Thymus (tissue), 11 donors: ENCODE measurements at regions not wholly inside any gene's neighbourhood (a gene's known extent, or its start where the extent isn't known, plus 50 kb on each side); places are given as distances from the start of the nearest gene placed in this dataset.

Experiments
- DNase-seq, 9 donors: peaks; one replicate each; pipeline ENCODE4 v3.0.0-alpha.2; 2013; ENCODE audit warnings: low spot score in 9 of 9, low read depth in 6 of 9, missing footprints in 1 of 9
- H3K27ac ChIP-seq, 2 donors: one replicate each; pipeline ENCODE4 v1.5.1; 2013; ENCODE audit warnings: control low read depth in 1 of 2, low read depth in 1 of 2, low read length in 1 of 2, mild to moderate bottlenecking in 1 of 2, moderate library complexity in 1 of 2
- H3K27me3 ChIP-seq, 2 donors: one replicate each; pipeline ENCODE4 v1.5.1; 2013; ENCODE audit warnings: low read length in 1 of 2; ENCODE audit not compliant: control insufficient read depth in 2 of 2, insufficient read depth in 1 of 2
- H3K36me3 ChIP-seq, 2 donors: one replicate each; pipeline ENCODE4 v1.5.1; 2013; ENCODE audit warnings: low read length in 1 of 2, mild to moderate bottlenecking in 1 of 2, moderate library complexity in 1 of 2; ENCODE audit not compliant: control insufficient read depth in 2 of 2, insufficient read depth in 2 of 2
- H3K4me1 ChIP-seq, 2 donors: one replicate each; pipeline ENCODE4 v1.5.1; 2013; ENCODE audit warnings: low read length in 2 of 2; ENCODE audit not compliant: control insufficient read depth in 2 of 2, insufficient read depth in 2 of 2
- H3K4me3 ChIP-seq, 2 donors: one replicate each; pipeline ENCODE4 v1.5.1; 2013; ENCODE audit warnings: low read length in 2 of 2, control low read depth in 1 of 2, mild to moderate bottlenecking in 1 of 2
- H3K9me3 ChIP-seq, 2 donors: one replicate each; pipeline ENCODE4 v1.5.1; 2013; ENCODE audit warnings: low read length in 1 of 2, mild to moderate bottlenecking in 1 of 2; ENCODE audit not compliant: control insufficient read depth in 2 of 2, insufficient read depth in 1 of 2
- WGBS: extraction: QIAGEN DNeasy Blood & Tissue Kit; methylation state at CpG from one replicate; pipeline ENCODE4 v1.1.7; 2013; 5-methylcytosine and 5-hydroxymethylcytosine counted together
- donor health status: healthy.

DNA sequence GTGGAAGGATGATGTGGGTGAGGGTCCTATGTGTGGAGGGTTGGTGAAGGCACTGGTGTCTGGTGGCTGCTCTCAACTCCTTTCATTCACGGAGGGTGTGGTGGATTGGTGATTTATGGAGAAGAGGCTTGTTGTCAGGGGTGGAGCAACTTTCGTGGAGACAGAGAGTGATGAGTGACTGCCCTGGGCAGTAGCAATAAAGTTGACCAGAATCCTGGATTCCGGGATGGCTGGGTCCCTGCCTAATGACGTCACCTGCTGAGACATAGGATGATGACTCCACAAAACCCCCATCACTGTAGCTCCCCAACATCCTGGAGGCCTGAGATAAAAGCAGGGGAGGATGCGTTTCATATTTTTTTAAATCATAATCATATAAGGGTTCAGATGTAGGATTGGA, 193.0 kb downstream of the ACKR3 start:
- Histone ChIP-seq H3K9me3 (peaks cover 0 to 3% of the 10 kb centered on the region in 2 donors), H3K27me3 (no peaks in the 10 kb centered on the region), H3K27ac (no peak overlapping the region), H3K4me1 (no peaks in the 10 kb centered on the region), H3K4me3 (no peak overlapping the region), H3K36me3 (no peaks in the 10 kb centered on the region)
- WGBS, result 91% methylated on average over 5 of the region's 5 CpGs
- no peak for DNase-seq

DNA sequence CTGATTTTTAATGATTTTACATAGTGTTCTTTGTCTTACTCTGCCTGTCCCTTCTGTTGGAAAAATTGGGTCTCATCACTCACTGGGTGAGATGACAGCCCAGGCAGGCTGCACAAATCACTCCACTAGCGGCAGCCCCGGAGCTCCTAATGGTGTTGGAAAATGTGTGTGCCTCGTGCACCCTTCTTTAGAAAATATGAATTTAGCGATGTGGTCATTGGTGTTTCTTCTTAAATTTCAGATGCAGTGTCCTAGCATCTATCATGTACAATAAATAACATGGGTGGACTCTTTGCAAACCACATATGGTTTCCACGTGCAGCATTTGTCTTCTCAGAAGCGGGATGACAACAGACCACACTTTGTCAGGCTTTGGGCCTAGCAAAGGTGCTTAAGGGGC, 194.2 kb downstream of the ACKR3 start:
- WGBS, result 96% methylated on average over 6 of the region's 6 CpGs
- Histone ChIP-seq H3K27me3 (no peaks in the 10 kb centered on the region), H3K4me1 (no peaks in the 10 kb centered on the region), H3K4me3 (no peak overlapping the region), H3K27ac (no peak overlapping the region), H3K9me3 (peaks cover 0 to 3% of the 10 kb centered on the region in 2 donors), H3K36me3 (no peaks in the 10 kb centered on the region)
- DNase-seq, result no peak

DNA sequence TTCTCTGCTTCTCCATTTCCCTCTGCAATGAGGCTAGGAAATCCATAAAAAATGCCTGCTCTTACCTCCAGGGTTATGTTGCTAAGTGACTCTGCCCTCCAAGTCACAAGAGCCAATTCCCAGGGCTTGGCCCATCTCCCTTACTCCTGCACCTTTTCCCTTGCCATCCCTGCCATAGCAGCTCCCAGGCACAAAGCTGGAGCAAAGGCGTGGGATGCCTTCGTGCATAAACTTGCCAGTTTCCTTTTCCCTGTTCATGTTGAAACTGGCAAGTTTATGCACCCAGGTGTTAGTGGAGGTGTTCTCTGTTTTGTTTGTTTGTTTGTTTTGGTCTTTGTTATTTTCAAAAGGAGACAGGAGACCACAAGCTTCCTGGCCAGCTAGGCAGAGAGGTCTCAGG, 195.1 kb downstream of the ACKR3 start:
- 97% methylated on average over 2 of the region's 2 CpGs for WGBS
- H3K27me3 ChIP-seq, result no peaks in the 10 kb centered on the region
- no peaks in the 10 kb centered on the region for H3K4me1 ChIP-seq
- H3K9me3 ChIP-seq, result peaks cover 0 to 3% of the 10 kb centered on the region in 2 donors
- no peak overlapping the region for H3K27ac ChIP-seq
- H3K4me3 ChIP-seq, result no peak overlapping the region
- no peaks in the 10 kb centered on the region for H3K36me3 ChIP-seq
- DNase-seq, result no peak

DNA sequence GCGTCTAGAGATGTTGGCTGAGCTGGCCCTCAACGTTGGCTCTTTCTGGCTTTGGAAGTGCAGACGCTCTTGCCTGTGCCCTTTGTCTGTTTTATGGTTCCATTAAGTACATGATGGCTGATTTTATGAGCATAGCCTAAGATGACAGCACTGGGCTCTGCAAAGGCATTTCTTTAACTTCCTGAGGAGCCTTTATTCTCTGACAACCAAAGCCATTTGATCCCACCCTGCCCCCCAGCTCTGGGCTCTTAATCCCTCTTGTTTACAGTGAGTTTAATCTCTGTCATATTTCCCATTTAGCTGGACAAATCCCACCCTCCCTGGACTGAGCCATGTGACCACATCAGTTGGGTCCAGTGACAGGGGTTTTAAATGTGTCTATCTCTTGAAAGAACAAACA, 195.9 kb downstream of the ACKR3 start:
- 70% methylated on average over 3 of the region's 3 CpGs for WGBS
- Histone ChIP-seq H3K27me3 (no peaks in the 10 kb centered on the region), H3K27ac (no peak overlapping the region), H3K4me1 (no peaks in the 10 kb centered on the region), H3K9me3 (no peaks in the 10 kb centered on the region), H3K4me3 (no peak overlapping the region), H3K36me3 (no peaks in the 10 kb centered on the region)
- no peak for DNase-seq

DNA sequence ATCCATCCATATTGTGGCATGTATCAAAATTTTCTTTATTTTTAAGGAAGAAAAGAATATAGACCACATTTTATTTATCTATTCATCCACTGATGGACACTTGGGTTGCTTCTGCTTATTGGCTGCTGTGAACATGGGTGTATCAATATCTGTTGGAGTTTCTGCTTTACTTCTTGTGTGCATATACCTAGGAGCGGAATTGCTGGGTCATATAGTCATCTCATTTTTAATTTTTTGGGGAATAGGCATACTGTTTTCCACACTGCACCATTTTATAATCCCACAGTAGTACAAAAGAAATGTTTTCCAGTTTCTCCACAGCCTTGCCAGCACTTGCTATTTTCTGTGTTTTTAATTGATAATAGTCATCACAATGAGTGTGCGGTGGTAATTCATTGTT, 197.2 kb downstream of the ACKR3 start:
- Histone ChIP-seq H3K36me3 (no peaks in the 10 kb centered on the region), H3K27ac (no peak overlapping the region), H3K27me3 (no peaks in the 10 kb centered on the region), H3K4me3 (no peak overlapping the region), H3K9me3 (no peaks in the 10 kb centered on the region), H3K4me1 (no peaks in the 10 kb centered on the region)
- 95% methylated on average over 2 of the region's 2 CpGs for WGBS
- no peak for DNase-seq

DNA sequence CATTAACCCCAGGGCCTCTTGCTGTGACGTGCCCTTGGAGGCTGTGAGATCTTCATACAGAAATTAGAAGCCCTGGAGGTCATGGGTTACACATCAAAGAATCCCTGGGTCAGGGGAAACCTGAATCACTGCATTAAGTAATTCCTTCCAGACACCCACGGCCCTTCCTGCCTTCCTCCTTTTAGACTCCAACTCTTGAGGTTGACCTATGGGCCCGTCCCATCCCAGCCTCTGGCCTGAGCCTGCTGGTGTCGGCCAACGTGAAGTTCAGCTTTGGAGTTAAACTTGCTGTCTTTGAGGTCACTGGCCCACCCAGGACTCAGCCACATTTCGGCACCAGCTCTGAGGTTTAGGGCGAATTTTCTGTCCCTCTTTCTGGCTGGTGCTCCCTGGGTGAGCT, 198.3 kb downstream of the ACKR3 start:
- H3K27me3 ChIP-seq, result no peaks in the 10 kb centered on the region
- no peak overlapping the region for H3K4me3 ChIP-seq

DNA sequence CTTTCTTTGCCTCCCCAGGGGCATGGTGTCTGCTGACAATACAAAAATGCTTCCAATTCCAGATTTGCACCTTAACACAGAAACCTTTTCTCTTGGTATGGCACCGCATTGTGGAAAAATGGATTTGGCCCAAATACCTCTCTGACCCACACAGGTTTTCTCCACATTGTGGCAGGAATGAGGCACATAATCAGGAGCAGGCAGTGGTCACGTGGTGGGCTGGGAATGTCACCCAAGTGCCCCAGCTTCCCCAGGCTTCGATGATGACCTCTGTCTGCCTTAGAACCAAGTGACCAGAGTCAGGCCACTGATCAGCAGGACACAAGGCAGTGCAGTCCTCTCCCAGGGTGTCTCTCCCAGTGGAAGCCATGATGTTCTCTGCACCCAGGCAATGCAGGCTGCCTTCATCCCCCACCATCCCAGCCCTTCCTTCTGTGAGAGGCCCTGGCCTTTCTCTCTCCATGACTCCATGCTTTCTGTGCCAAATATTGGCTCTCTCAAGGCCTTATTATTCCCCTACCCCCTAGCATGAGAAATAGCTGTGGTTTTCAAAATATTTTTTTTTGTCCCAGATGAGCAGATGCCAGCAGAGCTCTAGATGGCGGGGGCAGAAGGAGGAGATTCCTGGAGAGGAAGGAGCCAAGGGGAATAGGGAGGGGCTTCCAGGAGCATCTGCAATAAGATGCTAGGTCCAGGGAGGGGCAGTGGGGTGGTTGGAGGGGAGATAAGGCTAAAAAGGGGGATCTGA, 198.9 kb downstream of the ACKR3 start:
- 84% methylated on average over 4 of the region's 4 CpGs for WGBS
- no peaks in the 10 kb centered on the region for H3K9me3 ChIP-seq
- no peaks in the 10 kb centered on the region for H3K36me3 ChIP-seq
- no peaks in the 10 kb centered on the region for H3K27me3 ChIP-seq
- DNase-seq, result no peak
- H3K4me3 ChIP-seq, result no peak overlapping the region
- no peak overlapping the region for H3K27ac ChIP-seq
- no peaks in the 10 kb centered on the region for H3K4me1 ChIP-seq

More for the DNA sequence above, 198.3 kb downstream of the ACKR3 start:
- H3K36me3 ChIP-seq, result no peaks in the 10 kb centered on the region
- no peak overlapping the region for H3K27ac ChIP-seq
- 90% methylated on average over 7 of the region's 7 CpGs for WGBS
- DNase-seq, result no peak
- no peaks in the 10 kb centered on the region for H3K9me3 ChIP-seq
- no peaks in the 10 kb centered on the region for H3K4me1 ChIP-seq

DNA sequence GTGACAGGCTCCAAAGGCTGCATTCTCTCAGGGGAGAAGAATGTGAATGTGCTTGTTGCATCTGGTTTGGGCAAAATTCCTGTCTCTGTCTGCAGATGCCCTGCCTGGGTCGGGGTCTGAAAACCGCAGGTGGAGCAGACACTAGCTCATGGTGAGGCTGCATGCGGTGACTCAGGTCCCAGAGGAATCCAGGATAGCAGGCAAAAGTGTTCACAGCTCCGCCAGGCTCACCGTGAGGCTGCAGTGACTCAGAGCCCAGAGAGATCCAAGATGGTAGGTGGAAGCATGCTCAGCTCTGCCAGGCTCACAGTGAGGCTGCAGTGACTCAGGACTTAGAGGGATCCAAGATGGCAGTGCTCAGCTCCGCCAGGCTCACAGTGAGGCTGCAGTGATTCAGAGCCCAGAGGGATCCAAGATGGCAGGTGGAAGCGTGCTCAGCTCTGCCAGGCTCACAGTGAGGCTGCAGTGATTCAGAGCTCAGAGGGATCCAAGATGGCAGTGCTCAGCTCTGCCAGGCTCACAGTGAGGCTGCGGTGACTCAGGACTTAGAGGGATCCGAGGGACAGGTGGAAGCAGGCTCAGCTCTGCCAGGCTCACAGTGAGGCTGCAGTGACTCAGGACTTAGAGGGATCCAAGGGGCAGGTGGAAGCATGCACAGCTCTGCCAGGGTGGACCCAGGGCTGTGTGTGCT, 200.5 kb downstream of the ACKR3 start:
- no peak for DNase-seq
- no peaks in the 10 kb centered on the region for H3K36me3 ChIP-seq
- H3K27me3 ChIP-seq, result no peaks in the 10 kb centered on the region
- no peak overlapping the region for H3K4me3 ChIP-seq
- H3K4me1 ChIP-seq, result no peaks in the 10 kb centered on the region
- 94% methylated on average over 9 of the region's 9 CpGs for WGBS
- H3K27ac ChIP-seq, result no peak overlapping the region
- H3K9me3 ChIP-seq, result no peaks in the 10 kb centered on the region

DNA sequence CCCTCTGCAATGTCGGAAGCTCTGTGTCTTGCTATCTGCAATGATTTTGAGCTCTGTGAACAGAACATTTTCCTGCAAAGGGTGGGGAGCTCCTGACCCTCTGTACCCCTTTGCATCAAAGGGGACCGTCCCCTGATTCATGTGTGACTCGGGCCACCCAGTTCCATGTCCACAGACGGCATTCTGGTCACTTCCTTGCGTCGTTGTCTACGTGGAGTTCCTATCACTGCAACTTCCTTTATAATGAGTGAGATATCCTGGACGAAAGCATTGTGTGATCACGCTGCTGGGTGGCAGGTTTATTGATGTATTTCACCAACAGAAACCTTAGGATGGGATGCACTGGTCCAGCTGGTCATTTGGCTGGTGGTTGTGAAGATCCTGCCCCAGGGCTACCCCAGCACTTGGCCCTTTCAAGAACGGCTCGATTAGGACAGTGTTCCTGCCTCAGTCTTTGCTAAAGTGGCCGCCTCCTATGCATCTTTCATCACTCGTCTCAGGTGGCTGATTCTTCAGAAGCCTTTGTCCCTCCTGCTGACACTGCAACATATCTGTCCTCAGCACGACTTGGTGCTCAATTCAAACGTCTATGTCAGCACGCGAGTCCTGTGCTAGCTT, 202.7 kb downstream of the ACKR3 start:
- Histone ChIP-seq H3K4me1 (no peaks in the 10 kb centered on the region), H3K9me3 (no peaks in the 10 kb centered on the region), H3K36me3 (no peaks in the 10 kb centered on the region), H3K27ac (no peak overlapping the region), H3K27me3 (no peaks in the 10 kb centered on the region), H3K4me3 (no peak overlapping the region)
- WGBS, result 67% methylated on average over 17 of the region's 17 CpGs
- DNase-seq, result no peak
